Neural progenitor cell (in vitro differentiated cells): ENCODE measurements at regions not wholly inside any gene's neighbourhood (a gene's known extent, or its start where the extent isn't known, plus 50 kb on each side); places are given as distances from the start of the nearest gene placed in this dataset.

Experiments
- EZH2 ChIP-seq: fragments of 200-600 bp; sonication (generic); IDR thresholded peaks from 2 replicates; pipeline ENCODE4 v1.6.1; 2017; ENCODE audit warnings: antibody characterized with exemption, mild to moderate bottlenecking, moderate library complexity
- TF ChIP-seq, protein P1 (sequence below): fragments of 200-600 bp; sonication (generic); IDR thresholded peaks from 2 replicates; pipeline ENCODE4 v1.5.1; 2017; ENCODE audit warnings: antibody characterized with exemption, mild to moderate bottlenecking

DNA sequence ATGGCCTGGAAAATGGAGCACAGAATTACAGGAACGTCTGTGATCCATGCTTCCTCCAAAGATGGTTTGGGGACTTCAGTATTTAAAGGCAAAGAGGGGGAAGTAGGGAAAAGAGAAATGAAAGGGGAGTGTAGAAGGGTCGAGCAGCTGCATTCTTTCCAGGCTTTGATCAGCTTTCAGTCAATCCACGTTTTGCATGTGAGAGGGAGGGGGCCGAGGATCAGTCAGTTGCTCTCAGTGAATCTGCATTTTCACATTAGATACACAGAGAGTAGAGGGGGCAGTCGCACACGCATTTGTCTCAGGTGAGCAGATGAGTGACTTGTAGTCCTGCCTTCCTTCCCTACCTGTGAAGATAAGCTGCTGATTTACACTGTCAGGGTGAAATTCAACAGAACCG, 78.8 kb downstream of the FOXF2 start:
- TF ChIP-seq, protein P1, sequence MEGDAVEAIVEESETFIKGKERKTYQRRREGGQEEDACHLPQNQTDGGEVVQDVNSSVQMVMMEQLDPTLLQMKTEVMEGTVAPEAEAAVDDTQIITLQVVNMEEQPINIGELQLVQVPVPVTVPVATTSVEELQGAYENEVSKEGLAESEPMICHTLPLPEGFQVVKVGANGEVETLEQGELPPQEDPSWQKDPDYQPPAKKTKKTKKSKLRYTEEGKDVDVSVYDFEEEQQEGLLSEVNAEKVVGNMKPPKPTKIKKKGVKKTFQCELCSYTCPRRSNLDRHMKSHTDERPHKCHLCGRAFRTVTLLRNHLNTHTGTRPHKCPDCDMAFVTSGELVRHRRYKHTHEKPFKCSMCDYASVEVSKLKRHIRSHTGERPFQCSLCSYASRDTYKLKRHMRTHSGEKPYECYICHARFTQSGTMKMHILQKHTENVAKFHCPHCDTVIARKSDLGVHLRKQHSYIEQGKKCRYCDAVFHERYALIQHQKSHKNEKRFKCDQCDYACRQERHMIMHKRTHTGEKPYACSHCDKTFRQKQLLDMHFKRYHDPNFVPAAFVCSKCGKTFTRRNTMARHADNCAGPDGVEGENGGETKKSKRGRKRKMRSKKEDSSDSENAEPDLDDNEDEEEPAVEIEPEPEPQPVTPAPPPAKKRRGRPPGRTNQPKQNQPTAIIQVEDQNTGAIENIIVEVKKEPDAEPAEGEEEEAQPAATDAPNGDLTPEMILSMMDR = no peak
- TF ChIP-seq EZH2 = no peak
